Upper lobe of left lung (tissue), 6 donors: ENCODE measurements at regions not wholly inside any gene's neighbourhood (a gene's known extent, or its start where the extent isn't known, plus 50 kb on each side); places are given as distances from the start of the nearest gene placed in this dataset.
"Not testable (repeated sequence)": the region's sequence is repeated elsewhere in the genome, so short reads cannot be mapped to it uniquely, and the experiment has no call there.

ENCODE experiments used
- ATAC-seq, 2 donors: fragments of 200-7000 bp; cut with Tn5 transposase; one replicate each; pipeline ENCODE4 v1.9.1; 2022; ENCODE audit warnings: mild to moderate bottlenecking in 2 of 2, moderate library complexity in 2 of 2; ENCODE audit not compliant: low FRiP score in 2 of 2
- DNase-seq, 2 donors: peaks; one replicate each; pipeline ENCODE4 v3.0.0-alpha.2; 2019 to 2020
- H3K27ac ChIP-seq, 4 donors: fragments of 200-600 bp; sonication (generic); one replicate each; pipeline ENCODE4 v1.5.1; 2016 to 2019
- H3K27me3 ChIP-seq, 4 donors: fragments of 200-600 bp; sonication (generic); one replicate each; pipeline ENCODE4 v1.5.1; 2017 to 2019
- H3K36me3 ChIP-seq, 4 donors: fragments of 200-600 bp; sonication (generic); one replicate each; pipeline ENCODE4 v1.5.1; 2016 to 2019
- H3K4me1 ChIP-seq, 4 donors: fragments of 200-600 bp; sonication (generic); one replicate each; pipeline ENCODE4 v1.5.1; 2018 to 2019
- H3K4me3 ChIP-seq, 4 donors: fragments of 200-600 bp; sonication (generic); one replicate each; pipeline ENCODE4 v1.5.1; 2017 to 2019; ENCODE audit warnings: mild to moderate bottlenecking in 2 of 4, moderate library complexity in 1 of 4
- H3K9me3 ChIP-seq, 4 donors: fragments of 200-600 bp; sonication (generic); one replicate each; pipeline ENCODE4 v1.5.1; 2018 to 2019
- EP300 ChIP-seq, 4 donors: sonication (generic); formaldehyde crosslinking; IDR thresholded peaks; one replicate each; pipeline ENCODE4 v1.5.1; 2017; ENCODE audit warnings: antibody characterized with exemption in 4 of 4, control low read depth in 2 of 4
- POLR2A ChIP-seq, 4 donors: fragments of 450-650 bp; IDR thresholded peaks; one replicate each; pipeline ENCODE4 v1.5.1; 2016 to 2017; ENCODE audit warnings: antibody characterized with exemption in 4 of 4, mild to moderate bottlenecking in 2 of 4
- POLR2AphosphoS5 ChIP-seq, 2 donors: sonication (generic); formaldehyde crosslinking; IDR thresholded peaks; one replicate each; pipeline ENCODE4 v1.5.1; 2017; ENCODE audit warnings: antibody characterized with exemption in 2 of 2
- WGBS, 2 donors: methylation state at CpG; one replicate each; pipeline ENCODE4 v1.1.5; 2017 to 2018; 5-methylcytosine and 5-hydroxymethylcytosine counted together
- TF ChIP-seq, protein P1 (sequence below), 6 experiments: fragments of 450-650 bp in 4 of 6; fragments of 200-600 bp in 2 of 6; sonication (generic) in 2 of 6; IDR thresholded peaks; one replicate each; pipeline ENCODE4 v1.5.1; 2016 to 2019; ENCODE audit warnings: antibody characterized with exemption in 6 of 6
- donor health status: DM: no; HTN: no; CAD: no; lungs with moderate emphysema.
- donor health status: DM: no; HTN: yes; CAD: no; lungs with severe emphysema.

DNA sequence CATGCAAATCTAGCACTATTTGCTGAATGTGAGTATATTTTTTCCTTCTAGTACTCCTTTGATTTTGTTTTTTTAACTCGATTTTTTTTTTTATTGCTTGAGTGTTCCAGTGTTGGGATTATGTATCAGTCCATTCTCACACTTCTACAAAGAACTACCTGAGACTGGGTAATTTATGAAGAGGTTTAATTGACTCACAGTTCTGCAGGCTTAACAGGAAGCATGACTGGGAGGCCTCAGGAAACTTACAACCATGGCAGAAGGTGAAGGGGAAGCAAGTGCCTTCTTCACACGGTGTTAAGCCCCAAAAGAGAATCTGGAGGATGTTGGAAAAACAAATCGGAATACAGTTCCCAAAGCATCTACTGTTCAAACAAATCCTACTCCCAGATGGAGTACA lies 69.1 kb downstream of the ZNF518B start:
- H3K4me3 ChIP-seq, H3K36me3 ChIP-seq, ATAC-seq, DNase-seq, H3K27ac ChIP-seq, H3K4me1 ChIP-seq, H3K9me3 ChIP-seq, H3K27me3 ChIP-seq: not testable (repeated sequence)
- WGBS, 2 donors: 59 to 60% methylated on average over 3 of the region's 3 CpGs

DNA sequence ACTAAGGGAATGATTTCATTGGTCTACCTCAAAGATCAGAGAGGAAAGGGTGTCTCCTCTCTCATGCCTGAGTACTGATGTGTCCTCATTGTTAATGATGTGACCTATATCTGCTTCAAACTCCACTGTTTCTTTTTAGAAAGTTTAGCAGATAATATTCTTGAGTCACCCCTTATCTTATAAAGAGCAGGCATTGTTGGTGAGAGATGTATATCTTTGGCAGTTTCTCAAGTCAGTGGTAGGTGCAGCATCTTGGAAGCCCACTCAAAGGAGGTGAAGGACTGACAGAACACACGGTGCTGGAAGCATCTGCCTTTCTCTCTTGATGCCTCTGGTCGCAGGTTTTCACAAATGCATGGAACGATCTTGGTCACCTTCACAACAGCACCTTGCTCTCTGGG lies 71.2 kb downstream of the ZNF518B start:
- 72 to 84% methylated on average over 3 of the region's 3 CpGs for WGBS, 2 donors
- no peak overlapping the region for H3K4me3 ChIP-seq
- no peak overlapping the region for H3K27ac ChIP-seq
- DNase-seq (no peak), ATAC-seq (no peak)
- no peaks in the 10 kb centered on the region for H3K4me1 ChIP-seq
- H3K9me3 ChIP-seq: peaks cover 0 to under 1% (median 0%) of the 10 kb centered on the region in 4 donors
- no peaks in the 10 kb centered on the region for H3K27me3 ChIP-seq
- H3K36me3 ChIP-seq: no peaks in the 10 kb centered on the region
- no peak for TF ChIP-seq EP300 (IDR thresholded peaks at IDR 0.05)
- no peak for TF ChIP-seq POLR2AphosphoS5 (IDR thresholded peaks at IDR 0.05)
- TF ChIP-seq POLR2A (IDR thresholded peaks at IDR 0.05): no peak
- TF ChIP-seq, protein P1, sequence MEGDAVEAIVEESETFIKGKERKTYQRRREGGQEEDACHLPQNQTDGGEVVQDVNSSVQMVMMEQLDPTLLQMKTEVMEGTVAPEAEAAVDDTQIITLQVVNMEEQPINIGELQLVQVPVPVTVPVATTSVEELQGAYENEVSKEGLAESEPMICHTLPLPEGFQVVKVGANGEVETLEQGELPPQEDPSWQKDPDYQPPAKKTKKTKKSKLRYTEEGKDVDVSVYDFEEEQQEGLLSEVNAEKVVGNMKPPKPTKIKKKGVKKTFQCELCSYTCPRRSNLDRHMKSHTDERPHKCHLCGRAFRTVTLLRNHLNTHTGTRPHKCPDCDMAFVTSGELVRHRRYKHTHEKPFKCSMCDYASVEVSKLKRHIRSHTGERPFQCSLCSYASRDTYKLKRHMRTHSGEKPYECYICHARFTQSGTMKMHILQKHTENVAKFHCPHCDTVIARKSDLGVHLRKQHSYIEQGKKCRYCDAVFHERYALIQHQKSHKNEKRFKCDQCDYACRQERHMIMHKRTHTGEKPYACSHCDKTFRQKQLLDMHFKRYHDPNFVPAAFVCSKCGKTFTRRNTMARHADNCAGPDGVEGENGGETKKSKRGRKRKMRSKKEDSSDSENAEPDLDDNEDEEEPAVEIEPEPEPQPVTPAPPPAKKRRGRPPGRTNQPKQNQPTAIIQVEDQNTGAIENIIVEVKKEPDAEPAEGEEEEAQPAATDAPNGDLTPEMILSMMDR (IDR thresholded peaks at IDR 0.05): no peak

- Histone ChIP-seq H3K4me3 (no peak overlapping the region), H3K36me3 (no peaks in the 10 kb centered on the region), H3K27ac (no peak overlapping the region), H3K27me3 (no peaks in the 10 kb centered on the region), H3K9me3 (no peaks in the 10 kb centered on the region), H3K4me1 (no peaks in the 10 kb centered on the region)
- DNase-seq (no peak), ATAC-seq (no peak)
- TF ChIP-seq EP300 (IDR thresholded peaks at IDR 0.05) (no peak), POLR2AphosphoS5 (IDR thresholded peaks at IDR 0.05) (no peak), POLR2A (IDR thresholded peaks at IDR 0.05) (no peak)
- TF ChIP-seq, protein P1 (IDR thresholded peaks at IDR 0.05): no peak
- WGBS, 2 donors: 83 to 84% methylated on average over 1 of the region's 1 CpG
These were observed 72.3 kb downstream of the ZNF518B start for GRCh38 chr4:10384974-10385373.

GRCh38 chr4:10383417-10383816 lies 73.8 kb downstream of the ZNF518B start:
- Histone ChIP-seq H3K27ac (no peak overlapping the region), H3K27me3 (no peaks in the 10 kb centered on the region), H3K36me3 (no peaks in the 10 kb centered on the region), H3K4me3 (no peak overlapping the region), H3K4me1 (no peaks in the 10 kb centered on the region), H3K9me3 (no peaks in the 10 kb centered on the region)
- DNase-seq (no peak), ATAC-seq (no peak)
- no peak for TF ChIP-seq POLR2AphosphoS5 (IDR thresholded peaks at IDR 0.05)
- TF ChIP-seq, protein P1 (IDR thresholded peaks at IDR 0.05): no peak
- no peak for TF ChIP-seq EP300 (IDR thresholded peaks at IDR 0.05)
- TF ChIP-seq POLR2A (IDR thresholded peaks at IDR 0.05): no peak
- 59 to 80% methylated on average over 3 of the region's 3 CpGs for WGBS, 2 donors

DNA sequence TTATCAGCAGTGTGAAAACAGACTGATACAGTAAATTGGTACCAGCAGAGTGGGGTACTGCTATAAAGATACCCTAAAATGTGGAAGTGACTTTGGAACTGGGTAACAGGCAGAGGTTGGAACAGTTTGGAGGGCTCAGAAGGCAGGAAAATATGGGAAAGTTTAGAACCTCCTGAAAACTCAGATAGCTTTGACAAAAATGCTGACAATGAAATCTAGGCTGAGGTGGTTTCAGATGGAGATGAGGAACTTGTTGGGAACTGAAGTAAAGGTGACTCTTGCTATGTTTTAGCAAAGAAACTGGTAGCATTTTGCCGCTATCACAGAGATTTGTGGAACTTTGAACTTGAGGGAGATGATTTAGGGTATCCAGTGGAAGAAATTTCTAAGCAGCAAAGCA lies 75.1 kb downstream of the ZNF518B start:
- not testable (repeated sequence) for H3K4me1 ChIP-seq, H3K27me3 ChIP-seq, H3K36me3 ChIP-seq, H3K9me3 ChIP-seq, ATAC-seq, H3K27ac ChIP-seq, DNase-seq, H3K4me3 ChIP-seq
- 96 to 100% methylated on average over 1 of the region's 1 CpG for WGBS, 2 donors

- Histone ChIP-seq H3K4me3 (no peak overlapping the region), H3K27me3 (no peaks in the 10 kb centered on the region), H3K4me1 (no peaks in the 10 kb centered on the region), H3K27ac (no peak overlapping the region), H3K36me3 (no peaks in the 10 kb centered on the region), H3K9me3 (no peaks in the 10 kb centered on the region)
- ATAC-seq (no peak), DNase-seq (no peak)
- WGBS, 2 donors: 77 to 80% methylated on average over 4 of the region's 4 CpGs
- TF ChIP-seq EP300 (IDR thresholded peaks at IDR 0.05): no peak
- TF ChIP-seq POLR2A (IDR thresholded peaks at IDR 0.05): no peak
- no peak for TF ChIP-seq POLR2AphosphoS5 (IDR thresholded peaks at IDR 0.05)
- TF ChIP-seq, protein P1 (IDR thresholded peaks at IDR 0.05): no peak
These were observed 76.1 kb downstream of the ZNF518B start for GRCh38 chr4:10381146-10381545.
